HFFc6 (cell line): ENCODE measurements at regions not wholly inside any gene's neighbourhood (a gene's known extent, or its start where the extent isn't known, plus 50 kb on each side); places are given as distances from the start of the nearest gene placed in this dataset.
"Not testable (repeated sequence)": the region's sequence is repeated elsewhere in the genome, so short reads cannot be mapped to it uniquely, and the experiment has no call there.

Experiments
- DNase-seq: peaks from one replicate; pipeline ENCODE4 v3.0.0-alpha.2; 2018
- H3K27ac Mint-ChIP-seq: 2 replicates; pipeline ENCODE4 v1.8.0; 2020; ENCODE audit warnings: mild to moderate bottlenecking, mixed read lengths
- H3K27me3 Mint-ChIP-seq: 2 replicates; pipeline ENCODE4 v1.8.0; 2021; ENCODE audit warnings: mild to moderate bottlenecking, moderate library complexity, mixed read lengths; ENCODE audit not compliant: insufficient read depth
- H3K36me3 Mint-ChIP-seq: 2 replicates; pipeline ENCODE4 v1.8.0; 2021; ENCODE audit warnings: low read depth, mixed read lengths
- H3K4me1 Mint-ChIP-seq: 2 replicates; pipeline ENCODE4 v1.8.0; 2020; ENCODE audit warnings: low read depth, mixed read lengths
- H3K4me3 Mint-ChIP-seq: 2 replicates; pipeline ENCODE4 v1.8.0; 2020; ENCODE audit warnings: mild to moderate bottlenecking, moderate library complexity, mixed read lengths
- H3K9me3 Mint-ChIP-seq: 2 replicates; pipeline ENCODE4 v1.8.0; 2020; ENCODE audit warnings: mild to moderate bottlenecking, mixed read lengths
- CTCF ChIP-seq: fragments of 200-600 bp; sonication (generic); IDR thresholded peaks from 2 replicates; pipeline ENCODE4 v1.5.0; 2021; ENCODE audit warnings: antibody characterized with exemption, mild to moderate bottlenecking

GRCh38 chr7:39863675-39864322 is 86.3 kb upstream of the CDK13 start:
- TF ChIP-seq CTCF = peak; percentile 59; the same call in 1 of the 2 replicates
- not testable (repeated sequence) for H3K4me3 Mint-ChIP-seq, H3K36me3 Mint-ChIP-seq, H3K9me3 Mint-ChIP-seq, H3K27me3 Mint-ChIP-seq, H3K27ac Mint-ChIP-seq, H3K4me1 Mint-ChIP-seq
- peak; percentile 5 for DNase-seq

GRCh38 chr7:39869888-39870522 is 80.1 kb upstream of the CDK13 start:
- H3K4me1 Mint-ChIP-seq, H3K4me3 Mint-ChIP-seq, H3K9me3 Mint-ChIP-seq, H3K27me3 Mint-ChIP-seq, H3K27ac Mint-ChIP-seq, DNase-seq, H3K36me3 Mint-ChIP-seq: not testable (repeated sequence)

GRCh38 chr7:39871610-39872009 is 78.4 kb upstream of the CDK13 start:
- not testable (repeated sequence) for H3K27me3 Mint-ChIP-seq, DNase-seq, H3K9me3 Mint-ChIP-seq, H3K4me3 Mint-ChIP-seq, H3K36me3 Mint-ChIP-seq, H3K4me1 Mint-ChIP-seq, H3K27ac Mint-ChIP-seq

- no peak overlapping the region; the same call in 1 of the 2 replicates for H3K4me3 Mint-ChIP-seq
- TF ChIP-seq CTCF = no peak
- peak; percentile 9 for DNase-seq
- peaks cover 27% of the 10 kb centered on the region for H3K27me3 Mint-ChIP-seq
- H3K4me1 Mint-ChIP-seq = no peaks in the 10 kb centered on the region; the same call in 1 of the 2 replicates
- H3K36me3 Mint-ChIP-seq = peaks cover 4% of the 10 kb centered on the region; the same call in 1 of the 2 replicates
- peaks cover 19% of the 10 kb centered on the region for H3K9me3 Mint-ChIP-seq
- no peak overlapping the region for H3K27ac Mint-ChIP-seq
Observed at GRCh38 chr7:39880556-39880955, 69.5 kb upstream of the CDK13 start.

- Mint-ChIP-seq H3K4me3 (no peak overlapping the region), H3K27me3 (peaks cover 20% of the 10 kb centered on the region), H3K9me3 (peaks cover 19% of the 10 kb centered on the region), H3K27ac (no peak overlapping the region), H3K36me3 (peaks cover 4% of the 10 kb centered on the region; the same call in 1 of the 2 replicates), H3K4me1 (no peaks in the 10 kb centered on the region; the same call in 1 of the 2 replicates)
- no peak for DNase-seq
- no peak for TF ChIP-seq CTCF
Observed at GRCh38 chr7:39882148-39882784, 67.8 kb upstream of the CDK13 start.

- TF ChIP-seq CTCF = no peak
- Mint-ChIP-seq H3K27ac (no peak overlapping the region), H3K4me1 (no peaks in the 10 kb centered on the region; the same call in 1 of the 2 replicates), H3K4me3 (no peak overlapping the region), H3K9me3 (peaks cover 19% of the 10 kb centered on the region), H3K27me3 (peaks cover 14% of the 10 kb centered on the region), H3K36me3 (peaks cover 4% of the 10 kb centered on the region; the same call in 1 of the 2 replicates)
- DNase-seq = no peak
Observed at GRCh38 chr7:39883812-39884390, 66.2 kb upstream of the CDK13 start.
